HG03520 (cell line): ENCODE measurements at regions not wholly inside any gene's neighbourhood (a gene's known extent, or its start where the extent isn't known, plus 50 kb on each side); places are given as distances from the start of the nearest gene placed in this dataset.

Source experiments
- ATAC-seq: cut with Tn5 transposase; IDR thresholded peaks from one replicate; pipeline ENCODE4 v1.9.1; 2021; ENCODE audit warnings: mild to moderate bottlenecking, moderate library complexity; ENCODE audit not compliant: unreplicated experiment

GRCh38 chr1:149841597-149842238, 57.6 kb upstream of the BOLA1 start:
- ATAC-seq = peak; percentile 31

- peak; percentile 59 for ATAC-seq
Measured at GRCh38 chr1:149842458-149843064, 56.8 kb upstream of the BOLA1 start.

GRCh38 chr1:149843431-149844041, 55.8 kb upstream of the BOLA1 start:
- no peak for ATAC-seq

- no peak for ATAC-seq
Measured at GRCh38 chr1:149844101-149844500, 55.3 kb upstream of the BOLA1 start.

GRCh38 chr1:149844650-149845255, 54.6 kb upstream of the BOLA1 start:
- ATAC-seq = no peak

- no peak for ATAC-seq
Measured at GRCh38 chr1:149845416-149845815, 54.0 kb upstream of the BOLA1 start.

- ATAC-seq = no peak
Measured at GRCh38 chr1:149846042-149846441, 53.3 kb upstream of the BOLA1 start.

GRCh38 chr1:149846593-149847466, 52.5 kb upstream of the BOLA1 start:
- no peak for ATAC-seq

- ATAC-seq = no peak
Measured at GRCh38 chr1:149848340-149849110, 50.8 kb upstream of the BOLA1 start.

- no peak for ATAC-seq
Measured at GRCh38 chr1:149849111-149849946, 50.0 kb upstream of the BOLA1 start.
